ENCODE measurements at regions not wholly inside any gene's neighbourhood (a gene's known extent, or its start where the extent isn't known, plus 50 kb on each side); places are given as distances from the start of the nearest gene placed in this dataset.

DNA sequence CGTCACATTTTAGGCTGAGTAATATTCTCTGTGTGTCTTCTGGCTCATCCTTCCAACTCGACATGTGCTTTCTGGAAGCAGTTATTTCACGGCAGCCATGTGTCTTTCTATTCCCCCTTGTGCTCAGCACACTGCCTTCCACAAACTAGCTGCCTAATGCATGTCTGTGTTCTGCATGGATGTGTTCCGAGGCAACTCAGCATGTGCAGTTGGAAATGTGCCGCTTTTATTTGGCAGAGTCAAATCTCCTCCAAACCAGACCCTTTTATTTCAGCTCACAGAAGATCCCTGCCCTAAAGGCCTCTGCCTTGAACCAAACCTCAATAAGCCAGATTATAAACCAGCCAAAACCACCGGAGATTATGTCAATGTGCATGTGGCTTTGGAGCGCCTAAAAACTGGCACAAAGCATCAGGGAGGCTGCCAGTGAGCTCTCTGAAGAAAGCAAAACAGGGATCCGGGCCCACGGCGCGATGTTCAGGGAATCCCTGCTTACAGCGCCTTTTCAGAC is 360.2 kb downstream of the DEPDC1B start:
- Mint-ChIP-seq H3K27me3 (ENCODE audit: low read depth) (no peaks in the 10 kb centered on the region), H3K4me3 (no peak overlapping the region), H3K27ac (no peak overlapping the region), H3K4me1 (ENCODE audit: low read depth) (peaks cover 10% of the 10 kb centered on the region), H3K36me3 (ENCODE audit: insufficient read depth in 2 of 2) (no peaks in the 10 kb centered on the region), H3K9me3 (peaks cover 0 to 3% of the 10 kb centered on the region in 2 donors)
- no peak for ATAC-seq (replicated peaks in 1 of 2)
- no peak for DNase-seq

DNA sequence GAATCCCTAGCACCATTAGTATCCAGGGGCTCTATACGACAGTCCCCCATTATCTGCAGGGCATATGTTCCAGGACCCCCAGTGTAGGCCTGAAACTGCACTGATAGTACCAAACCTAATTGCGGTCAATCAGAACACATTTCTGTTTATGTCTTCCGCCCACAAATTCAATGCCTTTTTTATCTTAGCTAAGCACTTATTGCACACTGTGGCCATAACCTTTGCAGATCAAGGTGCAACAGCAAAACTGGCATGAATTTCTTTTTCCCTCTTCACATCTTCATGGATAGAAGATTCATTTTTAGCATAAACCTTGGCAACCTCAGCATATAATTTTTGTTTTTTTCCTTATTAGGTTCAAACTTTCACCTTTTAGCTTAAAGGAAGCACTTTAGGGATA is 361.1 kb downstream of the DEPDC1B start:
- Mint-ChIP-seq H3K4me1 (ENCODE audit: low read depth) (peaks cover 10% of the 10 kb centered on the region), H3K27ac (no peak overlapping the region), H3K27me3 (ENCODE audit: low read depth) (no peaks in the 10 kb centered on the region), H3K9me3 (peaks cover 0 to 3% of the 10 kb centered on the region in 2 donors), H3K4me3 (no peak overlapping the region), H3K36me3 (ENCODE audit: insufficient read depth in 2 of 2) (peaks cover 0 to 2% of the 10 kb centered on the region in 2 donors)
- ATAC-seq (replicated peaks in 1 of 2) (no peak), DNase-seq (no peak)

DNA sequence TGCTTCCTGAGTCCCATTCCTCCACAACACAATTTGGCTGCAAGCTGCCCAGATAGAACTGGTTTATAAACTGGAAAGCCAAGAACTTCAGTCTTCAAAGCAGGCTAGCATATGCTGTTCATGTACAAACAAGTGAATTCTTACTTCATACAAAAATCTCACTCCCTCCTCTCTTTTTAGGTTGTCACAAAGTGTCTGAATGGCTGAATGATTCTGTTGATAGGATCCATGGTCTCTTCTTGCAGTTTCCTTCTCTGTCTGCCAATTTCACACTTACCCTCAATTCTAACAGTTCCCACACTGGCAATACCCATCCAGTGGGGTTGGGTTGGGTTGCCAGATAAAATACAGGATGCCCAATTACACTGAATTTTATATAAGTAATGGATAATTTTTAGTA is 363.5 kb downstream of the DEPDC1B start:
- Mint-ChIP-seq H3K27ac (no peak overlapping the region), H3K36me3 (ENCODE audit: insufficient read depth in 2 of 2) (peaks cover 0 to 2% of the 10 kb centered on the region in 2 donors), H3K4me1 (ENCODE audit: low read depth) (peaks cover 8% of the 10 kb centered on the region), H3K9me3 (peaks cover 0 to 3% of the 10 kb centered on the region in 2 donors), H3K27me3 (ENCODE audit: low read depth) (no peaks in the 10 kb centered on the region), H3K4me3 (no peak overlapping the region)
- DNase-seq (no peak), ATAC-seq (replicated peaks in 1 of 2) (no peak)

DNA sequence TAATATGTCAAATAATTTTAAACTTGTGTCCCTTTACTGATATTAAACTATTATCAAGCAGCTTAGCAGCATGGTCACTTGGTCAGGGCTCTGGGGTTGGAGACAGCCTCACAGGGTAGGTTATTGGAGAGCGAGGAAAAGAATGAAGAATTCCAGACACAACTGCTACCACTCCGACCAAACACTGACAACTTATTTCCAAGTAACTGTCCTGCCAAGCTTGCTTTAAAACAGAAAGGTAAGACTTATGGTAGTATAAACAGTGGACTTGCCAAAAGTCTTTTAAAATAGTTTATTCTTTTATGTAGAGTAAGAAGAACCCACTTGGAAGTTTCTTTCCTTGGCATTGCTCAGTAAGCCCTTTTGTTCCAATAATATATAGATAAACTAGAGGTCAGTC is 364.1 kb downstream of the DEPDC1B start:
- no peak for ATAC-seq (replicated peaks in 1 of 2)
- peaks cover 0 to 3% of the 10 kb centered on the region in 2 donors for H3K9me3 Mint-ChIP-seq
- no peak overlapping the region for H3K27ac Mint-ChIP-seq
- peaks cover 0 to 2% of the 10 kb centered on the region in 2 donors for H3K36me3 Mint-ChIP-seq (ENCODE audit: insufficient read depth in 2 of 2)
- no peak overlapping the region for H3K4me3 Mint-ChIP-seq
- H3K27me3 Mint-ChIP-seq (ENCODE audit: low read depth), result no peaks in the 10 kb centered on the region
- H3K4me1 Mint-ChIP-seq (ENCODE audit: low read depth), result peaks cover 2% of the 10 kb centered on the region
- DNase-seq, result no peak

DNA sequence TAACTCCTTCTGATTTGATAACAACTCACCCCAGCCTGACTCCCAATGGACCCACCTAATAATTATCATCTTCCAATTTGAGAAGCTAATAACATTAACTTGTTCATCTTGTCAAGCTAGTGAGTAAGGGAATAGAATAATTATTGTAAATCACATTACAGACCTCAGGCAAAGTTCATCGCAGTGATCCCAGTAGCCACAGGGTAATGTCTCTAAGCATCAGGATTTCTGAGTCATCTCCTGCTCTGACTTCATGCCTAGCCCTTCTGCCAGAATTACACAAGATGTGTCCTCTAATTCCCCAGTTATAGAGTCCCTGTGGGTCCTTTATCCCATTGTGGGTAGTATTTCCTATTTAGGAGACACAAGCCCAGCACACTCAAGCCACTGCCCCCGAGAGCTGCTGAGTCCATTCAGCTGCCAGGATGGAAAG is 365.7 kb downstream of the DEPDC1B start:
- H3K4me3 Mint-ChIP-seq, result no peak overlapping the region
- no peaks in the 10 kb centered on the region for H3K4me1 Mint-ChIP-seq (ENCODE audit: low read depth)
- no peaks in the 10 kb centered on the region for H3K27me3 Mint-ChIP-seq (ENCODE audit: low read depth)
- DNase-seq, result no peak
- H3K36me3 Mint-ChIP-seq (ENCODE audit: insufficient read depth in 2 of 2), result peaks cover 0 to 2% of the 10 kb centered on the region in 2 donors
- ATAC-seq (replicated peaks in 1 of 2), result no peak
- no peak overlapping the region for H3K27ac Mint-ChIP-seq
- H3K9me3 Mint-ChIP-seq, result peaks cover 2 to 3% of the 10 kb centered on the region in 2 donors

DNA sequence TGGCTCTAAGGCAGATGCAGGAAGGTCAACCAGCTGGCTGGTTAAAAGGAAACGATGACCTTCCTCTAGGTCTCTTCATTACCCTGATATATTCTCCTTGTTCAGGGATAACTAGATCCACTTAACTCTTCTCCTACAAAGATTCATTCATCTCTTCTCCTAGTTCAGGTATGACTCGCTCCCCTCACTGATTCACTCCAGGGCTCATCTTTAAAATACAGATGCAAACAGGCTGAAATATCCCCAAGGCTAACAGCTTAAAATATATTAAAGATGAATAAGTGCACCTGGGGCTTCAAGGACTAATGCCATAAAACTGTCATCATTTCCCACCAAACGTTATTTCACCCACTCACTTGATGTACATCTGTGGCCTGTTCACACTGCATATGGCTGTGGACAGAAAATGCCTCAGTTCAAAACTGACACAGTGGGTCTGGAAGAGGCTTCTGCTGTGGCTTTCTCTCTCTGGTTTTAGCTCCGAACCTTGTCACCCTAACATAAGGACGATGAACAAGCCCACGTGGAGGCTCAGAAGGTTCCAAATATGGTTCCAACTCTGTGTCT is 366.9 kb downstream of the DEPDC1B start:
- H3K9me3 Mint-ChIP-seq, result peaks cover 3 to 4% of the 10 kb centered on the region in 2 donors
- H3K27me3 Mint-ChIP-seq (ENCODE audit: low read depth), result no peaks in the 10 kb centered on the region
- peaks cover 0 to 2% of the 10 kb centered on the region in 2 donors for H3K36me3 Mint-ChIP-seq (ENCODE audit: insufficient read depth in 2 of 2)
- H3K4me1 Mint-ChIP-seq (ENCODE audit: low read depth), result no peaks in the 10 kb centered on the region
- H3K4me3 Mint-ChIP-seq, result no peak overlapping the region
- no peak overlapping the region for H3K27ac Mint-ChIP-seq
- DNase-seq, result no peak
- peak; percentile 9 to 28 for ATAC-seq (replicated peaks in 1 of 2)

DNA sequence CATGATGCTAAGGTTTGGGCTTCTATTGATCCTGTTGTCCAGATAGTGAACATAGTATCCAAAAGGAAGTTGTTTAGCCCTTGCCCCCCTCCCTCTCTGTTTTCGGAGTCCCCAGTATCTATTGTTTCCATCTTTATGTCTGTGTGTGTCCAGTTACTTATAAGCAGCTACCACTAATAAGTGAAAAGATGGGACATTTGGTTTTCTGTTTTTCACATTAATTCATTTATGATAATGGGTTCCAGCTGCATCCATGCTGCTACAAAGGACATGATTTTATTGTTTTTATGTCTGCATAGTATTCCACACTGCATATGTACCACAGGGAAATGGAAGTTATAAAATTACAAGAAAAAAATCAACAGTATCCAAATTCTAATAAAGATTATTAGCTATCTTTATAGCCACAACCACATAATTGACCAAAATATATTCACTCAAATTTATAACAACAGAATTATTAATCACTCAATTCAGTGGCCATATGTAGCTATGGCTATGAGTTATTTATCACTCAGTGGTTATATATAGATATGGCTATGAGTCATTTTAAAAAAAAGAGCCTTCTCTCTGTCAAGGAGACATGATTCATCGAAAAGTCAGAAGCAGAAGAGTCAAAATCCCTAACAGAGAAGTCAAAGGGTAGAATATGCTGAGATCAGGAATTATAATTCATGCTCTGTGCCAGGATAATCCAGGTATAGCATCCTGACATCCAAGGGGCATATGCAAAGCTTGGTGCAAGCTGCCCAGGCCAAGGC is 367.5 kb downstream of the DEPDC1B start:
- ATAC-seq (replicated peaks in 1 of 2) (peak; percentile 58 to 60), DNase-seq (no peak)
- Mint-ChIP-seq H3K4me1 (ENCODE audit: low read depth) (no peaks in the 10 kb centered on the region), H3K9me3 (peaks cover 3 to 4% of the 10 kb centered on the region in 2 donors), H3K4me3 (no peak overlapping the region), H3K27me3 (ENCODE audit: low read depth) (no peaks in the 10 kb centered on the region), H3K36me3 (ENCODE audit: insufficient read depth in 2 of 2) (peaks cover 0 to 2% of the 10 kb centered on the region in 2 donors), H3K27ac (no peak overlapping the region)

DNA sequence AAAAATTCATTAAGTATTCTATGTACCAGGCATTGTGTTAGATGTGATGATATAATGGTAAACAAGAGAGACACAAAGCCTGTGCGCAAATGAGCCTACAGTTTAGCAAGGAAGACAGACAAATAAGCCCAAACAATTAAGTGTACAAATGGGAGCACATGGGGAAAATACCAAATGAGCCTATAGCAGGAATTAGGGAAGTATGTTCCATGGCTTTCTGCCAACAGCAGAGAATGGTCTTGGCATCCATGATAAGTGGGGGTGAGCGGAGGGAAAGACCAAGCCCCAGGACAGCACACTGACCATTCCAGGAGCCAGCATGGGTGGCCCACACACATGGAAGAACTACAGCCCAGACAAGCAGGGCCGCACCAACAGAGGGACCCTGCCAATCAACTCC is 369.7 kb downstream of the DEPDC1B start:
- DNase-seq, result no peak
- peaks cover 4 to 9% of the 10 kb centered on the region in 2 donors for H3K9me3 Mint-ChIP-seq
- H3K27me3 Mint-ChIP-seq (ENCODE audit: low read depth), result no peaks in the 10 kb centered on the region
- H3K4me3 Mint-ChIP-seq, result no peak overlapping the region
- no peaks in the 10 kb centered on the region for H3K4me1 Mint-ChIP-seq (ENCODE audit: low read depth)
- no peak for ATAC-seq (replicated peaks in 1 of 2)
- H3K36me3 Mint-ChIP-seq (ENCODE audit: insufficient read depth in 2 of 2), result peaks cover 0 to 2% of the 10 kb centered on the region in 2 donors
- H3K27ac Mint-ChIP-seq, result no peak overlapping the region

DNA sequence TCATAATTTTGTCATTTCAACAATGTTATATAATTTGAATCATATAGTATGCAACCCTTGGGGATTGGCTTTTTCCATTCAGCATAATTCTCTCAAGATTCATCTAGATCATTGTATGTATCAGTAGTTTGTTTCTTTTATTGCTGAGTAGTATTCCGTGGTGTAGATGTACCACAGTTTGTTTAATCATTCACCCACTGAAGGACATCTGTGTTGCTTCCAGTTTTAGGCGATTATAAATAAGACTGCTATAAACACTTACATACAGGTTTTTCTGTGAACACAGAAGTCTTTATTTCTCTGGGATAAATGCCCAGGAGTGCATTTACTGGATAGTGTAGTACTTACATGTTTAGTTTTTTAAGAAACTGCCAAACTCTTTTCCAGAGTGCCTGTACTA is 374.1 kb downstream of the DEPDC1B start:
- ATAC-seq (replicated peaks in 1 of 2) (no peak), DNase-seq (no peak)
- Mint-ChIP-seq H3K4me1 (ENCODE audit: low read depth) (no peaks in the 10 kb centered on the region), H3K36me3 (ENCODE audit: insufficient read depth in 2 of 2) (no peaks in the 10 kb centered on the region), H3K27me3 (ENCODE audit: low read depth) (no peaks in the 10 kb centered on the region), H3K9me3 (peaks cover 15 to 23% of the 10 kb centered on the region in 2 donors), H3K4me3 (no peak overlapping the region), H3K27ac (no peak overlapping the region)

DNA sequence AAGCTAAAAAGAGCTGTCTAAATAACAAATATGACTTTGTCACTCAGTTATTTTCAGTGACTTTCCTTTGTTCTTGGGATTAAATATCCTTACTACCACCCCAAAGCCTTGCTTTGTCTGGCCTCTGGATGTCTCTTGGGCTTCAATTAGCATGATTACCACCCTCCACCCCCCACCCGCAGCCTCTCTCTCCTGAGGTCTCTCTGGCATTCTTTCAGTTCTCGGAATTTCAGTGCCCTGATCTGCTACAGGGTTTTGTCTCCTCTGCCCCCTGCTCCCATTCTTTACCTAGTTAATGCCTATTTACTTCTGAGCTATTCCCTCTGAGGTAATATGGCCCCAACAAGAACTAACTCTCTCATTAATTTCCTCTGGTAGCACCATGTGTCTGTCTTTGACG is 376.4 kb downstream of the DEPDC1B start:
- Mint-ChIP-seq H3K9me3 (peaks cover 15 to 23% of the 10 kb centered on the region in 2 donors), H3K4me3 (no peak overlapping the region), H3K27ac (no peak overlapping the region), H3K27me3 (ENCODE audit: low read depth) (no peaks in the 10 kb centered on the region), H3K36me3 (ENCODE audit: insufficient read depth in 2 of 2) (peaks cover 2 to 3% of the 10 kb centered on the region in 2 donors), H3K4me1 (ENCODE audit: low read depth) (no peaks in the 10 kb centered on the region)
- no peak for DNase-seq
- ATAC-seq (replicated peaks in 1 of 2), result no peak

DNA sequence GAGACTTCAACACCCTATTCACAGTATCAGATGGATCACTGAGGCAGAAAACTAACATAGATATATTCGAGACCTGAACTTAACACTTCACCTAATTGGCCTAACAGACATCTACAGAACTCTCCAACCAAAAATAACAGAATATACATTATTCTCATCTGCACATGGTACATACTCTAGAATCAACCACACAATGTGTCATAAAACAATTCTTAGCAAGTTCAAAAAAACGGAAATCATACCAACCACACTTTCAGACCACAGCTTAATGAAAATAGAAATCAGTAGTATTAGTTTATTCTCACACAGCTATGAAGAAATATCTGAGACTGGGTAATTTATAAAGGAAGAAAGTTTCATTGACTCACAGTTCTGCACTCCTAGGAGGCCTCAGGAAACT is 387.9 kb downstream of the DEPDC1B start:
- no peak overlapping the region for H3K27ac Mint-ChIP-seq
- no peak overlapping the region for H3K4me3 Mint-ChIP-seq
- DNase-seq (no peak), ATAC-seq (replicated peaks in 1 of 2) (no peak)
- H3K4me1 Mint-ChIP-seq (ENCODE audit: low read depth), result no peaks in the 10 kb centered on the region
- H3K9me3 Mint-ChIP-seq, result peaks cover 3 to 12% of the 10 kb centered on the region in 2 donors
- no peaks in the 10 kb centered on the region for H3K36me3 Mint-ChIP-seq (ENCODE audit: insufficient read depth in 2 of 2)
- no peaks in the 10 kb centered on the region for H3K27me3 Mint-ChIP-seq (ENCODE audit: low read depth)

DNA sequence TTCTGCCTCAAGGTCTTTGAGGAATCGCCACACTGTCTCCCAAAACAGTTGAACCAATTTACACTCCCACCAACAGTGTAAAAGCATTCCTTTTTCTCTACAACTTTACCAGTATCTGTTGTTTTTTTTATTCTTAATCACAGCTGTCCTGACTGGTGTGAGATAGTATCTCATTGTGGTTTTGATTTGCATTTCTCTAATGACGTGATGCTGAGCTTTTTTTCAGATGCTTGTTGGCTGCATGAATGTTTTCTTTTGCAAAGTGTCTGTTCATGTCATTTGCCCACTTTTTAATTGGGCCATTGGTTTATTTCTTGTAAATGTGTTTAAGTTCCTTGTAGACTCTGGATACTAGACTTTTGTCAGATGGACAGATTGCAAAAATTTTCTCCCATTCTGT is 400.0 kb downstream of the DEPDC1B start:
- no peak for ATAC-seq (replicated peaks in 1 of 2)
- H3K4me3 Mint-ChIP-seq, result no peak overlapping the region
- no peak for DNase-seq
- no peaks in the 10 kb centered on the region for H3K4me1 Mint-ChIP-seq (ENCODE audit: low read depth)
- no peak overlapping the region for H3K27ac Mint-ChIP-seq
- H3K9me3 Mint-ChIP-seq, result peaks cover 0 to 5% of the 10 kb centered on the region in 2 donors
- H3K27me3 Mint-ChIP-seq (ENCODE audit: low read depth), result no peaks in the 10 kb centered on the region
- H3K36me3 Mint-ChIP-seq (ENCODE audit: insufficient read depth in 2 of 2), result no peaks in the 10 kb centered on the region

DNA sequence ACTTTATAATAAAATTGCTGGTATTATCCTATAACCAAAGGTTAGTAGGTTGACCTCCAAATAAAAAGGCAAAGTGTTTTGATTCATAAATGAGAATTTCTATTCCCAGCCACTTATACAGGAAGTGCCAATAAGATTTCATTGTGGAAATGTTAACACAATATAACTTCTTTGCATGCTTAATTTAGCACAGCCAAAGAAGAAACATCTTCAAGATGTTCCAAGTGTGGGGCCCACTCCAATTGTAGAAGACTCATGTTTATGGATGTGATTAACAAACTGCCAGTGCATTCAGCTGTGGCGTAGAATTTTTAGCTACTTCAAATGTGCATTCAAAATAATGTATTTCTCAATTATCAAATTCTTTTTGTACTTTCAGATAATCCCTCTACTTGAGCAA is 402.3 kb downstream of the DEPDC1B start:
- H3K27me3 Mint-ChIP-seq (ENCODE audit: low read depth), result no peaks in the 10 kb centered on the region
- no peaks in the 10 kb centered on the region for H3K4me1 Mint-ChIP-seq (ENCODE audit: low read depth)
- DNase-seq (no peak), ATAC-seq (replicated peaks in 1 of 2) (no peak)
- no peak overlapping the region for H3K27ac Mint-ChIP-seq
- no peaks in the 10 kb centered on the region for H3K36me3 Mint-ChIP-seq (ENCODE audit: insufficient read depth in 2 of 2)
- peaks cover 0 to 5% of the 10 kb centered on the region in 2 donors for H3K9me3 Mint-ChIP-seq
- no peak overlapping the region for H3K4me3 Mint-ChIP-seq

All from activated T-cell treated with anti-CD3 and anti-CD28 coated beads, Interleukin-2, amount 50 U/mL, for 72 hours (primary cell).